ENCODE measurements at regions not wholly inside any gene's neighbourhood (a gene's known extent, or its start where the extent isn't known, plus 50 kb on each side); places are given as distances from the start of the nearest gene placed in this dataset.

- Mint-ChIP-seq H3K27me3 (ENCODE audit: unreplicated experiment) (peaks cover 7% of the 10 kb centered on the region), H3K27ac (ENCODE audit: unreplicated experiment) (no peak overlapping the region), H3K4me3 (ENCODE audit: unreplicated experiment) (no peak overlapping the region), H3K9me3 (ENCODE audit: unreplicated experiment) (peaks cover 2% of the 10 kb centered on the region), H3K36me3 (ENCODE audit: unreplicated experiment) (peaks cover 2% of the 10 kb centered on the region), H3K4me1 (ENCODE audit: low read depth, unreplicated experiment) (peaks cover 3% of the 10 kb centered on the region)
- no peak for DNase-seq
- TF ChIP-seq CTCF (IDR thresholded peaks at IDR 0.05; ENCODE audit: partially characterized antibody, unreplicated experiment), result no peak
Measured at GRCh38 chr2:2562867-2563266, 231.8 kb upstream of the MYT1L start.

- no peak for TF ChIP-seq CTCF (IDR thresholded peaks at IDR 0.05; ENCODE audit: partially characterized antibody, unreplicated experiment)
- peaks cover 2% of the 10 kb centered on the region for H3K9me3 Mint-ChIP-seq (ENCODE audit: unreplicated experiment)
- peaks cover 7% of the 10 kb centered on the region for H3K27me3 Mint-ChIP-seq (ENCODE audit: unreplicated experiment)
- DNase-seq, result no peak
- peaks cover 3% of the 10 kb centered on the region for H3K4me1 Mint-ChIP-seq (ENCODE audit: low read depth, unreplicated experiment)
- H3K4me3 Mint-ChIP-seq (ENCODE audit: unreplicated experiment), result no peak overlapping the region
- H3K36me3 Mint-ChIP-seq (ENCODE audit: unreplicated experiment), result peaks cover 14% of the 10 kb centered on the region
- no peak overlapping the region for H3K27ac Mint-ChIP-seq (ENCODE audit: unreplicated experiment)
Measured at GRCh38 chr2:2561346-2562095, 230.4 kb upstream of the MYT1L start.

GRCh38 chr2:2560374-2561015 is 229.4 kb upstream of the MYT1L start:
- Mint-ChIP-seq H3K4me1 (ENCODE audit: low read depth, unreplicated experiment) (peaks cover 3% of the 10 kb centered on the region), H3K9me3 (ENCODE audit: unreplicated experiment) (peaks cover 2% of the 10 kb centered on the region), H3K36me3 (ENCODE audit: unreplicated experiment) (peaks cover 15% of the 10 kb centered on the region), H3K27me3 (ENCODE audit: unreplicated experiment) (peaks cover 7% of the 10 kb centered on the region), H3K27ac (ENCODE audit: unreplicated experiment) (no peak overlapping the region), H3K4me3 (ENCODE audit: unreplicated experiment) (no peak overlapping the region)
- no peak for DNase-seq
- TF ChIP-seq CTCF (IDR thresholded peaks at IDR 0.05; ENCODE audit: partially characterized antibody, unreplicated experiment), result no peak

- peaks cover 18% of the 10 kb centered on the region for H3K36me3 Mint-ChIP-seq (ENCODE audit: unreplicated experiment)
- no peak overlapping the region for H3K4me3 Mint-ChIP-seq (ENCODE audit: unreplicated experiment)
- H3K27me3 Mint-ChIP-seq (ENCODE audit: unreplicated experiment), result no peaks in the 10 kb centered on the region
- TF ChIP-seq CTCF (IDR thresholded peaks at IDR 0.05; ENCODE audit: partially characterized antibody, unreplicated experiment), result no peak
- no peak overlapping the region for H3K27ac Mint-ChIP-seq (ENCODE audit: unreplicated experiment)
- peaks cover 2% of the 10 kb centered on the region for H3K9me3 Mint-ChIP-seq (ENCODE audit: unreplicated experiment)
- DNase-seq, result no peak
- no peaks in the 10 kb centered on the region for H3K4me1 Mint-ChIP-seq (ENCODE audit: low read depth, unreplicated experiment)
Measured at GRCh38 chr2:2558476-2558875, 227.4 kb upstream of the MYT1L start.

- DNase-seq, result no peak
- Mint-ChIP-seq H3K36me3 (ENCODE audit: unreplicated experiment) (peaks cover 25% of the 10 kb centered on the region), H3K4me1 (ENCODE audit: low read depth, unreplicated experiment) (no peaks in the 10 kb centered on the region), H3K27ac (ENCODE audit: unreplicated experiment) (no peak overlapping the region), H3K27me3 (ENCODE audit: unreplicated experiment) (no peaks in the 10 kb centered on the region), H3K4me3 (ENCODE audit: unreplicated experiment) (no peak overlapping the region), H3K9me3 (ENCODE audit: unreplicated experiment) (peaks cover 2% of the 10 kb centered on the region)
- no peak for TF ChIP-seq CTCF (IDR thresholded peaks at IDR 0.05; ENCODE audit: partially characterized antibody, unreplicated experiment)
Measured at GRCh38 chr2:2557475-2557874, 226.4 kb upstream of the MYT1L start.

Measured in glutamatergic neuron (in vitro differentiated cells).